ENCODE measurements at regions not wholly inside any gene's neighbourhood (a gene's known extent, or its start where the extent isn't known, plus 50 kb on each side); places are given as distances from the start of the nearest gene placed in this dataset.

- H3K4me3 ChIP-seq (ENCODE audit: low read depth, low read length) = no peak overlapping the region
Observed at GRCh38 chr9:135387976-135388375, 91.6 kb upstream of the PPP1R26 start.

GRCh38 chr9:135388530-135388929 is 91.1 kb upstream of the PPP1R26 start:
- no peak for TF ChIP-seq CTCF (IDR thresholded peaks at IDR 0.05; ENCODE audit: insufficient read depth, low read length)
- DNase-seq (ENCODE audit: low read depth) = no peak

More at GRCh38 chr9:135387976-135388375, 91.6 kb upstream of the PPP1R26 start:
- DNase-seq (ENCODE audit: low read depth) = no peak
- no peak for TF ChIP-seq CTCF (IDR thresholded peaks at IDR 0.05; ENCODE audit: insufficient read depth, low read length)

GRCh38 chr9:135391759-135392158 is 87.8 kb upstream of the PPP1R26 start:
- TF ChIP-seq CTCF (IDR thresholded peaks at IDR 0.05; ENCODE audit: insufficient read depth, low read length) = no peak
- DNase-seq (ENCODE audit: low read depth) = no peak

More at GRCh38 chr9:135388530-135388929, 91.1 kb upstream of the PPP1R26 start:
- H3K4me3 ChIP-seq (ENCODE audit: low read depth, low read length) = no peak overlapping the region

GRCh38 chr9:135392511-135392910 is 87.1 kb upstream of the PPP1R26 start:
- TF ChIP-seq CTCF (IDR thresholded peaks at IDR 0.05; ENCODE audit: insufficient read depth, low read length) = no peak
- no peak overlapping the region for H3K4me3 ChIP-seq (ENCODE audit: low read depth, low read length)
- no peak for DNase-seq (ENCODE audit: low read depth)

More at GRCh38 chr9:135391759-135392158, 87.8 kb upstream of the PPP1R26 start:
- no peak overlapping the region for H3K4me3 ChIP-seq (ENCODE audit: low read depth, low read length)

- DNase-seq (ENCODE audit: low read depth) = no peak
- no peak for TF ChIP-seq CTCF (IDR thresholded peaks at IDR 0.05; ENCODE audit: insufficient read depth, low read length)
- H3K4me3 ChIP-seq (ENCODE audit: low read depth, low read length) = no peak overlapping the region
Observed at GRCh38 chr9:135394131-135394530, 85.5 kb upstream of the PPP1R26 start.

GRCh38 chr9:135394699-135395645 is 84.6 kb upstream of the PPP1R26 start:
- no peak for TF ChIP-seq CTCF (IDR thresholded peaks at IDR 0.05; ENCODE audit: insufficient read depth, low read length)
- DNase-seq (ENCODE audit: low read depth) = no peak
- no peak overlapping the region for H3K4me3 ChIP-seq (ENCODE audit: low read depth, low read length)

Measured in fibroblast of the aortic adventitia (primary cell).